M059J (cell line): ENCODE measurements at regions not wholly inside any gene's neighbourhood (a gene's known extent, or its start where the extent isn't known, plus 50 kb on each side); places are given as distances from the start of the nearest gene placed in this dataset.
A peak's percentile ranks its signal among the peaks of the same experiment; 100 is the strongest.
"Not testable (repeated sequence)": the region's sequence is repeated elsewhere in the genome, so short reads cannot be mapped to it uniquely, and the experiment has no call there.

ENCODE experiments used
- DNase-seq: peaks from one replicate; pipeline ENCODE4 v3.0.0-alpha.2; 2012; ENCODE audit warnings: low read depth

DNA sequence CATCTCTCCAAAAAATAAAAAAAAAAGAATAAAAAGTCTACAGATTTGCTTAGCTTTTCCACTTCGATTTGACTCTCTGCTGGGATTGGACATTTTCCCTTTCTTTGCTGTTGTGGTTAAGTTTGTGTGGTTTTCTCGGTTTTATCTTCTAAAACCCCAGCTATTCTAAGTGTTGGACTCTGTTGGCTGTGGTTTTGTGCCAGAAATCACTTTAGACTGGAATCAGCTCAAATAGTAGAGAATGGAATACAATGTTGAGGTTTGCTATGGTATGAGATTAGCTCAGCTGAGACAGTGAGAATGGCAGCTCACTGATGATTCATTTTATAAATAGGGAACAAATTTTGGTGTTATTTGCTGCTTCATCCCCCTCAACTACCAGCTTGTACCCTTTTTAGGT, 116.0 kb downstream of the BUB3 start:
- DNase-seq, result peak; percentile 86

DNA sequence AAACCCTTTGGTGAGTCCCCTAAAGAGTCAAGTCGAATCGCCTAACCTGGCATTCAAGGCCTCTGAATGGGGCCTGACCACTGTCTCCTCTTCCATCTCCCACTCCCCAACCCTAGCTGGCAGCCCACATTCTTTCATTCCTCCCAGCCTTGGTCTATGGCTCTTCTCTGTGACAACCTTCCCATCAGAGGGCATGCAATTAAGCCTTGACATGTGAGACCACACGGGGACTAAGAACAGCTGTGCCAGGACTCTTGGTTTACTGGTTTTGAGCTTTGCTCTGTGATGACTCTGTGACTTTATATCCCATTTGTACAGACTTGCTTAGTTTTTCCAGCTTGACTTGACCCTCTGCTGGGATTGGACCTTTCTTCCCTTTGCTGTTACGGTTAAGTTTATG, 116.6 kb downstream of the BUB3 start:
- DNase-seq, result no peak

- DNase-seq, result no peak
Measured at GRCh38 chr10:123272171-123272570, 118.0 kb downstream of the BUB3 start.

GRCh38 chr10:123274306-123275135, 120.3 kb downstream of the BUB3 start:
- DNase-seq, result no peak

DNA sequence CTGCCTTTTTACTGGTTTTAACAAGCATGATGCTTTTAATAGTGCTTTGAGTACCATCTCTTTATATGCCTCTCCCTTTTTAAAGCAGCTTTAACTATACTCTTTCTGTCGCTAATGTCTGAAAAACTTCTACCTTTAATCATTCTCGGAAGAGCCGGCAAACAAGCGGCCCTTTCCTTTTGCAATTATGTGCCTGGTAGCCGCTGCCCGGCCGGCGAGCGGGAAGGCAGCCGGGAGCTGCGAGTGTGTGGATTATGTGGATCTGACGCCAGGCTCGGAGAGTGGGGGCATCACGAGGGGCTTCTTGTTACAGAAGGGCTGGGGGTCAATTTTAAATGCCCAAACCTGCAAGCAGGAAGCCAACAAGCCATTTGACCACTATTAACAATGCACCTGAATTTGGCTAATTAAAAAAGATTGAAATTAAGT, 120.9 kb downstream of the BUB3 start:
- no peak for DNase-seq

DNA sequence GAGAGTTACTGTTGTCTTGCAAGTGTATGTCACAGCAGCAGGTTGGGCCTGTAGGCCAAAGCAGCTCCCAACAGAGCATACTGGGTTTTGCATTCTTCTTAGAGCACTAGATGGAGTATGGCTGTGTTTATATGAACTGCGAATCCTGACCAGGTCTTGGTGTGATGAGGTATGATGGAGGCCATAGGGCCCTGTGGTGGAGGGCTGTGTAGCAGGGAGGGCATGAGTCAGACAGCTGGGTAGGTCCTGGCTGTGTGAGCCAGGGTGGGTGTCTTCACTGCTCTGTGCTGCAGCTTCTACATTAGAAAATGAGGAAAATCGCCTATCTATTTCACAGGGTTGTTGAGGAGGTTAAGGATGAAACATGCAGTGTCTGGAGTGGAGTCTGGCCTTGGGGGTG, 124.2 kb downstream of the BUB3 start:
- DNase-seq, result no peak

GRCh38 chr10:123283371-123283770, 129.2 kb downstream of the BUB3 start:
- DNase-seq, result not testable (repeated sequence)

- peak; percentile 15 for DNase-seq
Measured at GRCh38 chr10:123284022-123284421, 129.8 kb downstream of the BUB3 start.

DNA sequence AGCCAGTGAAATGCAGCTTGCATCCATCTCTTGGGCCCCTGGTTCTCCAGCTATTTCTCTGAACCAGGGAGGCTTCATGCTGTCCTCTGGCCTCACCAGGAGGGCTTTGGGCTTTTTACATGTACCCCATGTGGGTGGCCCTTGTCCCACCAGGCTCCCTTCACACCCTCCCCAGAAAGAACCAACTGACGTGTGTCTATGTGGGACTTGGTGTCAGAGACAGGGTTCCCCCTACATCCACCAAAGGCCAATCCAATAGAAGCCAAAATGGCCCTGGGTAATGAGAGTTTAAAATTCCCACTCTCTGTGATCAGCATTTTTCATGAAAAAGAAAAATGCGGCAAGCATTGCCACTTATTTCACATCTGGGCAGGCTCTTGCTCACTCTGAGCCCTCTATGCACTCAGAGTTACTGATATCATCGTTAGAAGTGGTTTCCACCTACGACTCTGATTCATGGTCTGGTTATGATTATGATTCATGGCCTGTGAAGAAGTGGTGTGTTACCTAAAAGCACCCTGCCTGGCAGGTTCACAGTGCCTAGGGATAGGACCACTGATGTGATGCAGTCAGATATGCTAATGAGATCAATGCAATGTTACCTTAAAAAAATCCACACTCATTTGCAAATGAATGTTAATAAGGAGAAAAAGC, 133.5 kb downstream of the BUB3 start:
- DNase-seq, result peak; percentile 86

DNA sequence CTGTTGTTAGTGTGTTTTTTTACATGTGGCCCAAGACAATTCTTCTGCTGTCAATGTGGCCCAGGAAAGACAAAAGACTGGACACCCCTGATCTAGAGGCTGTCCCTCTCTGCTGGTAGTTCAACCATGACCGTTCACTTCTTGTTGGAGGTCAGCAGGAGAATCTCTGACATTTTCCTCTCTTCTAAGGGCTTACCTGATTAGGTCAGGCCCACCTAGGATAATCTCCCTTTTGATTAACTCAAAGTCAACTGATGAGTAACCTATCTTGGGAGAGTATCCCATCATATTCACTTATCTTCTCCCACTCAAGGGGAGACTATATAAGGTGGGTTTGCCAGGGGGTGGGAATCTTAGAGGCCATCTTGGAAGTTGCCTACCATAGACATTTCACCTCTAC, 135.2 kb downstream of the BUB3 start:
- no peak for DNase-seq

DNA sequence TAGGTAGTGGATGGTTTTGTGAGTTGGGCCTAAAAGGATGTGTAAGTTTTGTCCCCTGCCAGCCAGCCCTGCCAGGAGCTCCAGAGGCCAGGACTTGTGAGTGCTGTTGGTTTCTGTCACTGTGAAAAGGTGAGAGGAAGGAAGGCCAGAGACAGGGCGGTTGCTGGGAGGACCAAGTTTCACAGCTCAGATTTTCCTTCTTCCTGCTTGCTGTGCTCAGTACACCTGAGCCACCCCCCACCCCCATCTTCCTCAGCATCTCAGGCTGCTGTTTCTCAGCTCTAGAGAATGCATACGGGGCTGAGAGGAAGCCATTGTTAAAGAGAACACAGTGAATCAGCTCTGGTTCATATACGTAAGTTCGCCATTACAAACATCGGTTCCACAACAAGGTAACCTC, 139.9 kb downstream of the BUB3 start:
- DNase-seq, result no peak

- DNase-seq, result no peak
Measured at GRCh38 chr10:123294886-123295285, 140.7 kb downstream of the BUB3 start.

DNA sequence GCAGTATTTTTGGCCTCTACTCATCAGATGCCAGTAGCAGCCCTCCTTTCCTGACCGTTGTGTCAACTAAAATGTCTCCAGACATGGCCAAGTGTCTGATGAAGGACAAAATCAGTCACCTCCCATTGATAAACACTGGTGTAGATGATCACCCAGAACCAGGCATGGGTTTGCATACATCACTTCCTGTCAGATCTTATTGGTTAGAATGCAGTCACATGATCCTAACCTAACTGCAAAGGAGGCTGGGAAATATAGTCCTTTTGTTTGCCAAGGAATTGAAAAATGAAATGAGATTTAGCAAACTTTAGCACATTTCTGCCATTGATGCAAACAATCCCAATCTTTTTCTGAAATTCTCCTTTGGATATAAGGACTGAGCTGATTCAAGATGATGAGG, 141.4 kb downstream of the BUB3 start:
- no peak for DNase-seq

- DNase-seq, result no peak
Measured at GRCh38 chr10:123297175-123297574, 143.0 kb downstream of the BUB3 start.

DNA sequence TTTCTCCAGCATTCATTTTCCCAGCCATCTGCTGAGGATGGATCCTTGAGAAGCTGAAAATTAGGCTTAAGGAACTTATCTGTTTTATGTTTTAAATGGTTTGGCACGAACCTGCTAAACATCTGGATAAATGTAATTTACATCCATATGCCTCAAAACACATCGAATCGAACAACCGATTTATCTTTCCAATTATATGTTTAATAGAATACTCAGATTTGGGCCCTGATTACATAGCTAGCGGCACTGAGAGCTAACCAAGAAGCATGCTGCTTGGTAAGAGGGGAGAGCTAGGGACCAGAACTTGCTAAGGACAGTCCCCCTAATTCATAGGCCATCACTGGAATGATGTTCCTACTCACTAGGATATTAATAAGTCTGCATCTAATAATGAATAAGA, 144.4 kb downstream of the BUB3 start:
- no peak for DNase-seq

GRCh38 chr10:123299598-123299997, 145.4 kb downstream of the BUB3 start:
- no peak for DNase-seq

GRCh38 chr10:123301077-123301857, 147.1 kb downstream of the BUB3 start:
- DNase-seq, result peak; percentile 78

- no peak for DNase-seq
Measured at GRCh38 chr10:123303581-123304337, 149.6 kb downstream of the BUB3 start.

DNA sequence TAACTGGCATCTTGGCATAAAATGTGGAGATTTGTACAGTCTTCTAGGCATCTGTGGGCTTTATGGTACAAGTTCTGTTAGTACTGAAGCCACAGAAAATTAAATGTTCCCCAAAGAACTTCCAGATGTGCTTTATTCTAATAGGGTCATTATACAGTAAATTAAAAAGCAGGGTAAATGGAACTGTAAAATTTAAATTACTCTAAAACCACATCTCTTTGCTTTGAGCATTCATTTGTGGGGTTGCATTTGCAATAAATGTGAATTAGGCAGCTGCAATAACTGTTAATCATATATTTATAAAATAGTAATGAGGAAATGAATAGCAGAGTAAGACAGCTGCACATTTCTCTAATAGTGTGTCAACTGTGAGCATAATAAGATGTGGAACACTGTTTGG, 151.5 kb downstream of the BUB3 start:
- DNase-seq, result no peak

DNA sequence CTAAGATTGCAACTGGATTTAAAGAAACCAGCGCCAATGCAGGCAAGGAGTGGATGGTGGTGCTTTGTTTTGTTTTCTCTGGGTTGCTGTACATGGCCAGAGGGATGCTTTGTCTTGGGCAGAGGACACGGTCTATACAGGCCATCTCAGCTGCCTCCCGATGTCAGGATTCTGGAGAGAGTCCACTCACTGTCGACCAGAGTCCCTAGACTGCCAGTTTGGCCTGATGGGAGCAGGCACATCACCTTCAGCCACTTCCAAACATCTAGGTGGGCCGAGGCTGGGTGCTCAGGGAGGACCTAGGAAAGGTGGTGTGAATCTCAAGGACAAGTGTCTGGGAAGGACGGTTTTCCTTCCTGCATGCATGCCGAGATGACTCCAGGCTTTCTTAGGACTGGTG, 152.1 kb downstream of the BUB3 start:
- no peak for DNase-seq

DNA sequence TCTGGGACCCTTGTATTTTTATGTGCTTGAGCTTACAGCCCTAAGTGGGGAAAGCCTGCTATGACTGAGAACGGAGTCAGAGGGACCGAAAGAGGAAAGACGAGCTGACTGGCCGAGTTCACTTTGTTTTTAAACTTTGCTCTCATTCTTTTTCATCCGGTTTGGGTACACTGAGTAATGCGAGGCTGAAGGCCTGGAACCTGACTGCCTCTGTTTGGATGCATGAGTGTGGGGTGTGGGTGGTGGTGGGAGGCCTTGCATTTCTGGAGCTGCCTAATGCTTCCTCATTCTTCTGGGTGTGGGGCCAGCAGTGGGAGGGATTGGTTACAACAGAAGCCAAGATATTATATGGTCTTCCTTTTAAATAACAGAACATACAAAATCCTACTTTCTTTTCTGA, 155.5 kb downstream of the BUB3 start:
- no peak for DNase-seq

DNA sequence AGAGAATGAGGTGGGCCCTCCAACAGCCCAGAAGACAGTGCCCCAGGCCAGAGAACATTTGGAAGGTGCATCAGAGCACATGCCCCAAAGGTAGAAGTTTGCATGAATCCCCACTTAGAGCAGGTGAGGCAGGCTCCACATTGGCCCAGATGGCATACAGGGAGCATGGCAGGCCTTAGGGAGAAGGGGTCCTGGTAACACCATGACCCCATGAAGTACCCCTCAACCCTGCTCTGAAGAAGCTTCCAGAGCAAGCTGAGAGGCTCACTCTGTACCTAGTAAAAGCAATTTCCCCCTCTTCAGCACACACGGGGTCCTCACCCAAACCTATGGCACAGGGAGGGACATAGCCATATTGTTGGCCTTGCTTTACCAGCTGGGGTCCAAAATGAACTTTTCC, 162.6 kb downstream of the BUB3 start:
- DNase-seq, result no peak
